ENCODE measurements at regions not wholly inside any gene's neighbourhood (a gene's known extent, or its start where the extent isn't known, plus 50 kb on each side); places are given as distances from the start of the nearest gene placed in this dataset.
"Not testable (repeated sequence)": the region's sequence is repeated elsewhere in the genome, so short reads cannot be mapped to it uniquely, and the experiment has no call there.

GRCh38 chr9:42268729-42269128 lies 85.3 kb downstream of the SPATA31A6 start:
- not testable (repeated sequence) for TF ChIP-seq CTCF (IDR thresholded peaks at IDR 0.05; ENCODE audit: poor library complexity); EZH2 (IDR thresholded peaks at IDR 0.05; ENCODE audit: borderline replicate concordance); EZH2phosphoT487 (IDR thresholded peaks at IDR 0.05; ENCODE audit: low read depth, severe bottlenecking, unreplicated experiment)

Measured in hepatocyte (in vitro differentiated cells).